ENCODE measurements at regions not wholly inside any gene's neighbourhood (a gene's known extent, or its start where the extent isn't known, plus 50 kb on each side); places are given as distances from the start of the nearest gene placed in this dataset.

DNA sequence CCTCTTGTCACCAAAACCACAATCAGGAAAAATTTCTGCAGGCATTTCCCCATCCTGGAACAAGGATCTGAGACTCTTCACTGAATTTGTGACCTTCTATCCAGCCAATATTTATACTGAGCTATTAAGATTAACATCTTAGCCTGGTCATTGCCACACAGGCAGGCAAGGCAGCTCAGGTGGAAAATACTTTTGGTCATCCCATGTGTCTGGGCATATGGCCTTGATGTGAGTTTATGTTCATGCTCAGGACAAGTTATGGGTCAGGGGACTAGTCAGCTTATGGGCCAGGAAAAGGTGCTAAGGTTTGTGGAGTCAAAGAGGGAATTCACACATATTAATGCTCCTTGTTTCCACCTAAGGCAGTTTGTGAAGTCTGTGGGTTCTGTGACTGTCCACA, 124.3 kb upstream of the TOP3B start:
- DNase-seq (ENCODE audit: low spot score in 2 of 2), result no peak
- TF ChIP-seq POLR2A (IDR thresholded peaks at IDR 0.05), result no peak
- TF ChIP-seq, protein P1, sequence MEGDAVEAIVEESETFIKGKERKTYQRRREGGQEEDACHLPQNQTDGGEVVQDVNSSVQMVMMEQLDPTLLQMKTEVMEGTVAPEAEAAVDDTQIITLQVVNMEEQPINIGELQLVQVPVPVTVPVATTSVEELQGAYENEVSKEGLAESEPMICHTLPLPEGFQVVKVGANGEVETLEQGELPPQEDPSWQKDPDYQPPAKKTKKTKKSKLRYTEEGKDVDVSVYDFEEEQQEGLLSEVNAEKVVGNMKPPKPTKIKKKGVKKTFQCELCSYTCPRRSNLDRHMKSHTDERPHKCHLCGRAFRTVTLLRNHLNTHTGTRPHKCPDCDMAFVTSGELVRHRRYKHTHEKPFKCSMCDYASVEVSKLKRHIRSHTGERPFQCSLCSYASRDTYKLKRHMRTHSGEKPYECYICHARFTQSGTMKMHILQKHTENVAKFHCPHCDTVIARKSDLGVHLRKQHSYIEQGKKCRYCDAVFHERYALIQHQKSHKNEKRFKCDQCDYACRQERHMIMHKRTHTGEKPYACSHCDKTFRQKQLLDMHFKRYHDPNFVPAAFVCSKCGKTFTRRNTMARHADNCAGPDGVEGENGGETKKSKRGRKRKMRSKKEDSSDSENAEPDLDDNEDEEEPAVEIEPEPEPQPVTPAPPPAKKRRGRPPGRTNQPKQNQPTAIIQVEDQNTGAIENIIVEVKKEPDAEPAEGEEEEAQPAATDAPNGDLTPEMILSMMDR (IDR thresholded peaks at IDR 0.05), result no peak
- H3K4me3 ChIP-seq (ENCODE audit: low read depth, poor library complexity, severe bottlenecking), result no peak overlapping the region

DNA sequence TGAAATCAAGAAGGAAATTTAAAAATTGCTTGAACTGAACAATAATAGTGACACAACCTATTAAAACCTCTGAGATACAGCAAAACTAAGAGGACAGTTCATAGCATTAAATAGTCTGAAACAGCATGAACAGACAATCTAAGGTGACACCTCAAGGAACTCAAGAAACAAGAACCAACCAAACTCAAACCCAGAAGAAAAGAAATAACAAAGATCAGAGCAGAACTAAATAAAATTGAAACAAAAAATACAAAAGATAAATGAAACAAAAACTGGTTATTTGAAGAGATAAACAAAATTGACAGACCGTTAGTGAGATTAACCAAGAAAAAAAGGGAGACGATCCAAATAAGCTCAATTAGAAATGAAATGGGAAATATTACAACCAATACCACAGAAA, 122.8 kb upstream of the TOP3B start:
- 88 to 91% methylated on average over 2 of the region's 2 CpGs for WGBS, 2 donors
- intact Hi-C loops (cut with DNase I; ENCODE audit: low total_unique reads), result no loop called here
- no peak overlapping the region for H3K4me3 ChIP-seq (ENCODE audit: low read depth, poor library complexity, severe bottlenecking)

More for the DNA sequence above, 124.3 kb upstream of the TOP3B start:
- intact Hi-C loops (cut with DNase I; ENCODE audit: low total_unique reads), result no loop called here

GRCh38 chr22:22103078-22103875, 120.7 kb upstream of the TOP3B start:
- intact Hi-C loops (cut with DNase I; ENCODE audit: low total_unique reads), result no loop called here
- 67 to 76% methylated on average over 8 of the region's 8 CpGs for WGBS, 2 donors
- TF ChIP-seq, protein P1 (IDR thresholded peaks at IDR 0.05), result no peak
- no peak for TF ChIP-seq POLR2A (IDR thresholded peaks at IDR 0.05)
- no peak for DNase-seq (ENCODE audit: low spot score in 2 of 2)
- no peak overlapping the region for H3K4me3 ChIP-seq (ENCODE audit: low read depth, poor library complexity, severe bottlenecking)

More for the DNA sequence above, 122.8 kb upstream of the TOP3B start:
- no peak for DNase-seq (ENCODE audit: low spot score in 2 of 2)
- TF ChIP-seq POLR2A (IDR thresholded peaks at IDR 0.05), result no peak
- TF ChIP-seq, protein P1 (IDR thresholded peaks at IDR 0.05), result no peak

DNA sequence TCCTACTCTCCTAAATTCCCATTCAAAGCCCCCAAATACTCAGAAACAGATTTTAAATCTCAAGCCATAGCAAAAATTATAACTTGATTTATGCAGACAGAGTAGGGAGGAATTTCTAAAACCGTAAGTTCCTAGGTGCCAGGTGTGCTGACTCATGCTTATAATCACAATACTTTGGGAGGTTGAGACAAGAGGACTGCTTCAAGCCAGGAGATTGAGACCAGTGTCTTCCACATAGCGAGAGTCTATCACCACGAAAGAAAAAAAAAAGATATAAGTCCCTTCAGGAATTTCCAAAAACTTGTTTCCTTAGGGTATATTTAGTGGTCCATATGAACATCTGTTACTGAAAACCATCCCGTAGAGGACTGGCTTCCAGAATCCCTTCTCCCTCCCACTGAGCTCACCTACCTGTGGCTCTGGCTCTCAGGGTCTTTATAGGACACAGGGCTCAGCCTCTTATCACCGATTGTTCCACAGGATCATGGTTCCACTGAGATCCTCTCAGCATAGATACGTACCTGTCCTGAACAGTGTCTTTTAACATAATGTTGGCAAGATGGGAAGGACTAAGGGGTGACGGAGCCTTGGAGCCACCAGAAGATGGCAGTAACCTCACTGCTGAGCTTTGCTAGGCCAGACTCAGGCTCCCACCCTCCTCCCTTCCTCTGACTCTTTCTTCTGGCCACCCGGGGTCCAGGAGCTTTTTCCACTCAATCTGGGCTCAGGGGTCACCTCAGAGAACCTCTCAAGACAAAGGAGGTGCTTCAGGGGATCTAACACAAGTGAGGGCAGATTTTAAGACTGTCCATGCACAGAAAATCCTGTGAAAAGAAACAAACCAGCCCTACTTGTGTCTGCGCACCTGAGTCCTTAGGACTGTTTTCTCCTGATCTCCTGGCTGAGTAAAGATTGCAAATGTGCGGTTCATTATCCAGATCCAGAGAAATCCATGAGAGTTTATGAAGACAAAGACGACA, 117.5 kb upstream of the TOP3B start:
- no peak for DNase-seq (ENCODE audit: low spot score in 2 of 2)
- no peak overlapping the region for H3K4me3 ChIP-seq (ENCODE audit: low read depth, poor library complexity, severe bottlenecking)
- TF ChIP-seq POLR2A (IDR thresholded peaks at IDR 0.05), result no peak
- TF ChIP-seq, protein P1 (IDR thresholded peaks at IDR 0.05), result no peak
- intact Hi-C loops (cut with DNase I; ENCODE audit: low total_unique reads), result no loop called here
- WGBS, 2 donors, result 65 to 71% methylated on average over 11 of the region's 11 CpGs

DNA sequence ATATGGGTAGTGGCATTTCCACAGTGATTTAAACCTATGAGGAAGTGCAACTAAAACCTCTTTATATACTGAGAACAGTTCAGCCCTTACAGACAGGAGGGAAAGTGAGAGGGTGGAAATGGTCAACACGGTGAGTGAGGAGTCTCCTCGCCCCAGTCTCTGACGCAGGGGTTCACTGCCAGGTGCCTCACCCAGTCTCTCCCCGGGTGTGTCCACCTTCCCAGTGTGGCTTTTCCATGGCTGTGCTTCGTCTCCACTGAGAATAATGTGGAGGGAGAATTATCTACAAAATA, 116.6 kb upstream of the TOP3B start:
- no peak for DNase-seq (ENCODE audit: low spot score in 2 of 2)
- intact Hi-C loops (cut with DNase I; ENCODE audit: low total_unique reads), result no loop called here
- WGBS, 2 donors, result 52 to 75% methylated on average over 5 of the region's 5 CpGs
- TF ChIP-seq, protein P1 (IDR thresholded peaks at IDR 0.05), result no peak
- TF ChIP-seq POLR2A (IDR thresholded peaks at IDR 0.05), result no peak
- H3K4me3 ChIP-seq (ENCODE audit: low read depth, poor library complexity, severe bottlenecking), result no peak overlapping the region

All from lower leg skin (tissue), 4 donors.